Spleen (tissue), 7 donors: ENCODE measurements at regions not wholly inside any gene's neighbourhood (a gene's known extent, or its start where the extent isn't known, plus 50 kb on each side); places are given as distances from the start of the nearest gene placed in this dataset.

ENCODE experiments used
- CTCF ChIP-seq, 11 experiments: fragments of 200-600 bp in 7 of 11; fragments of 450-650 bp in 4 of 11; sonication (generic) in 4 of 11; IDR thresholded peaks in 8 of 11; conservative IDR thresholded peaks in 3 of 11; 1 replicate in 7 of 11; 2 replicates in 4 of 11; pipeline versions ENCODE4 v1.4.0 to v1.8.0; 2016 to 2021; ENCODE audit warnings: antibody characterized with exemption in 11 of 11, inconsistent platforms in 4 of 11, mild to moderate bottlenecking in 1 of 11
- POLR2AphosphoS5 ChIP-seq, 3 donors: sonication (generic); formaldehyde crosslinking; IDR thresholded peaks; one replicate each; pipeline ENCODE4 v1.5.1; 2017; ENCODE audit warnings: antibody characterized with exemption in 3 of 3
- donor health status: DM: no; HTN: no; CAD: no; lungs with moderate emphysema.
- donor health status: DM: no; HTN: no; CAD: no.
- donor health status: DM: no; HTN: no; CAD: no.

DNA sequence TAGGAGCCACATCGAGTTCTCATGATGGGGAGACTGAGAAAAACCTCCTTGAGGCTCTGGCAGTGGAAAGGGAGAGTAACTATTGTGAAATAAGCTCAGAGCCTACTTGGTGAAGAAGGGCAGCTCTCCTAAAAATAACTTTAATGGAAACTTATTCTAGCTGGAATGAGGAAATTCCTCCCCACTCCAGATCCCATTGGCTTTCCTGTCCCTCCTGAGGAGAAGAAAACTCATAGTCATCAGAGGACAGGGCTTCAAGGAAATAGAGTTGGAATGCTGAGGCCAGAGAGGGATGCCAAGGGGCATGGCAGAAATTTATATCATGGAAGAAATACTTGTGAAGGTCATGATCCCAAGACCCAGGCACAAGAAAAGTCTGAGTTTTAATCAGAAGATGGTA lies 70.7 kb upstream of the TAPT1 start:
- TF ChIP-seq CTCF (IDR thresholded peaks at IDR 0.05 in 8 of 11, conservative IDR thresholded peaks at IDR 0.05 in 3 of 11): no peak
- TF ChIP-seq POLR2AphosphoS5 (IDR thresholded peaks at IDR 0.05): no peak
